SK-N-MC (cell line): ENCODE measurements at regions not wholly inside any gene's neighbourhood (a gene's known extent, or its start where the extent isn't known, plus 50 kb on each side); places are given as distances from the start of the nearest gene placed in this dataset.

Experiments used
- EZH2 ChIP-seq: fragments of 200-600 bp; sonication (generic); IDR thresholded peaks from one replicate; pipeline ENCODE4 v1.6.1; 2017; ENCODE audit warnings: antibody characterized with exemption
- POLR2AphosphoS5 ChIP-seq: IDR thresholded peaks from 2 replicates; pipeline ENCODE4 v1.6.1; 2012; ENCODE audit warnings: mild to moderate bottlenecking, low read depth, low read length, borderline replicate concordance

GRCh38 chr9:88685966-88686365, 151.0 kb downstream of the NXNL2 start:
- TF ChIP-seq POLR2AphosphoS5 (no peak), EZH2 (no peak)
